Right lung (tissue), 2 donors: ENCODE measurements at regions not wholly inside any gene's neighbourhood (a gene's known extent, or its start where the extent isn't known, plus 50 kb on each side); places are given as distances from the start of the nearest gene placed in this dataset.

ENCODE experiments used
- DNase-seq, 2 donors: peaks; one replicate each; pipeline ENCODE4 v3.0.0-alpha.2; 2013

DNA sequence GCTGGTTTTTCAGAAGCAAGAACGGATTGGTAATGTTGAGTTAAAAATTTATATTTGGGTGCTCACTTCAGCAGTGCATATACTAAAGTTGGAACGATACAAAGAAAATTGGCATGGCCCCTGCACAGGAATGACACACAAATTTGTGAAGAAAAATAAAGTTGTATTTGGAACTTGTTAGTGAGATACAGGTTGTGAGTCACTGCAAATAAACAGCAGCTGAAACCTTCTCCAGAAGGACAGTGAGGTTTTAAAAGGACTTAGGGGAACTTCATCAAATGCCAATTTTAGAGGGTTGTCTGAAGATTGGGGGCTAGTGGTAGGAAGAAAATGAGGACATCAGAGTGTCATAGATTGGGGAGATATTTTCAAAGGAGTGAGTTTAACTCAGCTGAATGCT is 79.7 kb upstream of the ELOVL6 start:
- no peak for DNase-seq

DNA sequence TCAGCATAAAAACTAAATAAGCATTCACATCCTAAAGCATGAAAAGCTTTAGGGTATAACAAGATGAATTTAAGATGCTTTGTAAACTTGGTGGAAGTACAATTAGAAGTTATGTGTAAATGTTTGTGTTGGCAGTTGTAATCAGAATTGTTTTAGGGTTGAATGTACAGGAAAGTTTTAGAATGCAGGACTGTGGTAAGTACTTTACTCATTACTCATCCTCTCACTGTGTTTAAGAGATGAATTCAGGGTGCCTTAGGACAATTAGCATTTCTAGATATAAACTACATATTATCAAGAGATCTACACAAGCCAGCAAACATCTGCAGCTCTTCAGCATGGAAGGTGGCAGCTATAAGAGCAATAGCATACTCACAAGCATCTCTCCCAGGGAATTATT is 77.5 kb upstream of the ELOVL6 start:
- DNase-seq, result no peak

DNA sequence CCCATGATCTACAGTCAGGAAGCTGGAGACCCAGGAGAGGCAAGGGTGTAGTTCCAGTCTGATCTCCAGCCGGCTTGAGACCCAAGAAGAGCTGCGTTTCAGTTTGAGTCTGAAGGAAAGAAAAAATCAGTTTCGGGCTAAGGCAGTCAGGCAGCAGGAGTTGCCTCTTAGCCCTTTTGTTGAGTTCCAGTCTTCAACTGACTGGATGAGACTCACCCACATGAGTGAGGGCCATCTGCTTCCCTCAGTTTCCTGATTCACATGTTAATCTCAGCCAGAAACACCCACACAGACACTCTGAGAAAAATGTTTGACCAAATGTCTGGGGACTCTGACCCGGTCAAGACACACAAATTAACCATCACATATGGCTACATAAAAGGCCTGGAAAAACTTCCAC is 73.6 kb upstream of the ELOVL6 start:
- no peak for DNase-seq

GRCh38 chr4:110270492-110271197 is 72.2 kb upstream of the ELOVL6 start:
- no peak for DNase-seq

DNA sequence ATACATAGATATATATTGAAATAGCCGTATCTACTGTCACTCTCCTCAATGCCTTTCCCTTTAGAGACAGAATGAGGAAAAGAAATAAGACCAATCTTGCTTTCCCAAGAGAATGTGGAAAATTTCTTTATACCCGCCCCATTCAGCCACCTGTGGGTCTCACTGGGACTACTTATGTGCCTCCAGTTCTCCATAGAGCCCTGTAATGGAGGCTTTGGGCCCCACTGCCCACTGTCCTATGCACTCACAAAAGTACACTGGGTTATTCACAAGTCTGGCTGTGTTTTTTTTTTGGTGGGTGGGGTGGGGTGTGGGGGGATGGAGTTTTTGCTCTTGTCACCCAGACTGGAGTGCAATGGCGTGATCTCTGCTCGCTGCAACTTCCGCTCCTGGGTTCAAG is 70.4 kb upstream of the ELOVL6 start:
- DNase-seq, result no peak

GRCh38 chr4:110268352-110268751 is 69.9 kb upstream of the ELOVL6 start:
- no peak for DNase-seq

GRCh38 chr4:110266136-110266535 is 67.7 kb upstream of the ELOVL6 start:
- no peak for DNase-seq

DNA sequence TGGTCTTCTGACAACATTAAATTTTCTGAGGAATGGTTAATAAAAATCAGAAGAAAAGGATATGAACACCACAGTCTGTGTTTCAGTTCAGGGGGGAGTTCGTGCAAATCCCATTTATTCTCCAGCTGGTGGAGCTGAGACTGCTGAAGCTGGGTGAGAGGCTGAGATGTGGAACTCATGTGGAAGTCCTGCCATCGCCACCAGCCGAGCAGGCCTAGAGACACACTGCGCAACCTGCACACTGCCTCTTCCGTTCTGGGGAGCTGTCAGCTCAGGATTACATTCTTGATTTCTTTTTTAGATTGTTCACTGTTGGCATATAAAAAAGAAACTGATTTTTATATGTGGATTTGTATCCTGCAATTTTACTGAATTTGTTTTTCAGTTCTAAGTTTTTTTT is 66.6 kb upstream of the ELOVL6 start:
- no peak for DNase-seq

- DNase-seq, result no peak
These were observed 61.9 kb upstream of the ELOVL6 start for GRCh38 chr4:110260299-110260698.

DNA sequence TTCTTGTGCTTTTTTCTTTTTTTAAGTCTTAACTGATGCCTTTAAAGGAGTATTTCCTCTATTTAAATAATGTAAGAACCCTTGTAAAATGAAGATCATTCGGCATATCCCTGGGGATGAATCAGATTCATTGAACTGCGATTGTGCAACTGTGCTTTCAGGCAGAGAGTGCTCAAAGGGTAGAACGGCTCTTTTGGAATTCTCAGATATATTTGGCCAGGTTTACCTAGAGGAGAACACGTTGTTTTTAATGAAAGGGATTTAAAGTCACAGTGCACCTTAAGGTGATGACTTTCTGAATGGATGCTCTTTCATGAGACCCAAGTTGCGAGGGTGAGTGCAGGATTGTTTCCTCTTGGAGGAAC is 51.6 kb upstream of the ELOVL6 start:
- DNase-seq, result no peak

GRCh38 chr4:110248831-110249253 is 50.4 kb upstream of the ELOVL6 start:
- no peak for DNase-seq
